Mesenchymal stem cell (in vitro differentiated cells and primary cell): ENCODE measurements at regions not wholly inside any gene's neighbourhood (a gene's known extent, or its start where the extent isn't known, plus 50 kb on each side); places are given as distances from the start of the nearest gene placed in this dataset.

Source experiments
- DNase-seq: peaks from one replicate; pipeline ENCODE4 v3.0.0-alpha.2; 2013
- H2AFZ ChIP-seq: one replicate; pipeline ENCODE4 v1.6.1; 2013; ENCODE audit warnings: low read depth, mild to moderate bottlenecking, control low read depth, inconsistent platforms, low read length, moderate library complexity
- H2AK5ac ChIP-seq: 2 replicates; pipeline ENCODE4 v1.6.1; 2013; ENCODE audit warnings: low read length, moderate library complexity, mild to moderate bottlenecking, inconsistent platforms; ENCODE audit not compliant: severe bottlenecking
- H2BK120ac ChIP-seq: one replicate; pipeline ENCODE4 v1.6.1; 2013; ENCODE audit warnings: low read depth, mild to moderate bottlenecking, inconsistent platforms, low read length, moderate library complexity
- H2BK12ac ChIP-seq, 2 experiments: one replicate each; pipeline ENCODE4 v1.6.1; 2013; ENCODE audit warnings: inconsistent platforms in 2 of 2, low read length in 2 of 2, mild to moderate bottlenecking in 2 of 2, moderate library complexity in 2 of 2, control low read depth in 1 of 2
- H2BK15ac ChIP-seq: one replicate; pipeline ENCODE4 v1.6.1; 2013; ENCODE audit warnings: mild to moderate bottlenecking, low read depth, inconsistent platforms; ENCODE audit not compliant: poor library complexity, severe bottlenecking
- H2BK5ac ChIP-seq: 2 replicates; pipeline ENCODE4 v1.6.1; 2013; ENCODE audit warnings: low read depth, mild to moderate bottlenecking, low read length, control low read depth, inconsistent platforms; ENCODE audit not compliant: poor library complexity, severe bottlenecking
- H3K14ac ChIP-seq, 2 experiments: one replicate each; pipeline ENCODE4 v1.6.1; 2013; ENCODE audit warnings: inconsistent platforms in 2 of 2, low read length in 2 of 2, control low read depth in 1 of 2, mild to moderate bottlenecking in 1 of 2, moderate library complexity in 1 of 2
- H3K18ac ChIP-seq, 2 experiments: one replicate each; pipeline ENCODE4 v1.6.1; 2013; ENCODE audit warnings: inconsistent platforms in 2 of 2, low read length in 2 of 2, control low read depth in 1 of 2, low read depth in 1 of 2, mild to moderate bottlenecking in 1 of 2
- H3K23ac ChIP-seq, 2 experiments: one replicate each; pipeline ENCODE4 v1.6.1; 2013; ENCODE audit warnings: inconsistent platforms in 2 of 2, low read length in 2 of 2, mild to moderate bottlenecking in 2 of 2, moderate library complexity in 2 of 2, control low read depth in 1 of 2
- H3K27ac ChIP-seq: 2 replicates; pipeline ENCODE4 v1.5.1; 2013; ENCODE audit warnings: mild to moderate bottlenecking, moderate library complexity, low read length, control low read depth, inconsistent platforms; ENCODE audit not compliant: poor library complexity, severe bottlenecking
- H3K27me3 ChIP-seq, 2 experiments: 2 replicates each; pipeline versions ENCODE4 v1.6.1 to v1.7.0; 2013; ENCODE audit warnings: low read length in 2 of 2, mild to moderate bottlenecking in 2 of 2, moderate library complexity in 2 of 2, control low read depth in 1 of 2, inconsistent platforms in 1 of 2; ENCODE audit not compliant: control insufficient read depth in 1 of 2, insufficient read depth in 1 of 2
- H3K36me3 ChIP-seq, 2 experiments: 2 replicates each; pipeline versions ENCODE4 v1.6.1 to v1.7.0; 2013; ENCODE audit warnings: low read length in 2 of 2, control low read depth in 1 of 2, inconsistent platforms in 1 of 2, low read depth in 1 of 2, mild to moderate bottlenecking in 1 of 2; ENCODE audit not compliant: insufficient read depth in 2 of 2, control insufficient read depth in 1 of 2
- H3K4ac ChIP-seq, 2 experiments: one replicate each; pipeline ENCODE4 v1.6.1; 2013; ENCODE audit warnings: inconsistent platforms in 2 of 2, low read length in 2 of 2, mild to moderate bottlenecking in 2 of 2, moderate library complexity in 2 of 2, control low read depth in 1 of 2, low read depth in 1 of 2
- H3K4me1 ChIP-seq: 2 replicates; pipeline ENCODE4 v1.6.1; 2013; ENCODE audit warnings: low read depth, low read length, control low read depth; ENCODE audit not compliant: control insufficient read depth, insufficient read depth
- H3K4me2 ChIP-seq: 2 replicates; pipeline ENCODE4 v1.6.1; 2013; ENCODE audit warnings: low read length, mild to moderate bottlenecking, inconsistent platforms; ENCODE audit not compliant: poor library complexity, severe bottlenecking
- H3K4me3 ChIP-seq, 2 experiments: 2 replicates each; pipeline versions ENCODE4 v1.5.1 to v1.7.0; 2013; ENCODE audit warnings: low read length in 2 of 2, mild to moderate bottlenecking in 2 of 2, control low read depth in 1 of 2, low read depth in 1 of 2; ENCODE audit not compliant: insufficient read depth in 1 of 2
- H3K79me1 ChIP-seq: replicated peaks from 2 replicates; pipeline ENCODE4 v1.6.1; 2013; ENCODE audit warnings: mild to moderate bottlenecking, control low read depth, low read length, inconsistent platforms; ENCODE audit not compliant: poor library complexity, severe bottlenecking
- H3K9ac ChIP-seq: 2 replicates; pipeline ENCODE4 v1.7.0; 2013; ENCODE audit warnings: mild to moderate bottlenecking, low read length, moderate library complexity
- H3K9me3 ChIP-seq: 2 replicates; pipeline ENCODE4 v1.7.0; 2013; ENCODE audit warnings: mild to moderate bottlenecking, low read length; ENCODE audit not compliant: control insufficient read depth
- H4K8ac ChIP-seq: one replicate; pipeline ENCODE4 v1.6.1; 2013; ENCODE audit warnings: inconsistent platforms, mild to moderate bottlenecking, low read length, moderate library complexity
- H4K91ac ChIP-seq: one replicate; pipeline ENCODE4 v1.6.1; 2013; ENCODE audit warnings: mild to moderate bottlenecking, low read length, inconsistent platforms
- WGBS: methylation state at CpG from one replicate; pipeline ENCODE4 v1.1.7; 2013; ENCODE audit warnings: mixed read lengths; 5-methylcytosine and 5-hydroxymethylcytosine counted together

DNA sequence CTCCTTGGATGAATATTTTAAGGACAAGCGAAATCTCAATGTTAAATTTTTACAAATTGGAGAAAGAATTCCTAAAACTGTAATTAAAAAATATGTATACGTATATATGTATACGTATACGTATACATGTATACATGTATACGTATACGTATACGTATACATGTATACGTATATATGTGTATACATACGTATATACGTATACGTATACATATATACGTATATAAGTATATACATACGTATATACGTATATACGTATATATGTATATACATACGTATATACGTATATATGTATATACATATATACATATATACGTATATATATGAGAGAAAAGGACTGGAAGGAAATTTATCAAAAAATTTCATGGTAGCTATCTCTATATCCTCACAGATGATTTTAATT, 110.2 kb upstream of the ACKR3 start:
- no peak for DNase-seq
- H3K27me3 ChIP-seq, result peaks cover 0 to 20% of the 10 kb centered on the region in 2 experiments
- no peaks in the 10 kb centered on the region for H3K79me1 ChIP-seq
- H3K27ac ChIP-seq, result no peak overlapping the region
- no peak overlapping the region for H3K9ac ChIP-seq
- H2BK12ac ChIP-seq, result no peak overlapping the region
- H3K36me3 ChIP-seq, result no peaks in the 10 kb centered on the region
- H2AK5ac ChIP-seq, result no peak overlapping the region
- WGBS, result no CpG with 5 or more reads among the region's 18 CpGs
- H2BK120ac ChIP-seq, result no peak overlapping the region
- no peak overlapping the region for H4K91ac ChIP-seq
- no peak overlapping the region for H3K18ac ChIP-seq
- no peak overlapping the region for H3K4me3 ChIP-seq
- H3K4me1 ChIP-seq, result no peaks in the 10 kb centered on the region
- no peaks in the 10 kb centered on the region for H3K9me3 ChIP-seq
- no peak overlapping the region for H4K8ac ChIP-seq
- no peak overlapping the region for H3K23ac ChIP-seq
- H3K14ac ChIP-seq, result no peak overlapping the region
- H3K4me2 ChIP-seq, result no peak overlapping the region
- no peak overlapping the region for H3K4ac ChIP-seq
- no peak overlapping the region for H2AFZ ChIP-seq
- H2BK5ac ChIP-seq, result no peak overlapping the region
- H2BK15ac ChIP-seq, result no peak overlapping the region

- Histone ChIP-seq H2AK5ac (no peak overlapping the region), H3K27me3 (peaks cover 0 to 4% of the 10 kb centered on the region in 2 experiments), H3K4me3 (no peak overlapping the region), H3K23ac (no peak overlapping the region), H2BK15ac (no peak overlapping the region), H3K4me2 (no peak overlapping the region), H2AFZ (no peak overlapping the region), H2BK120ac (no peak overlapping the region), H2BK5ac (no peak overlapping the region), H2BK12ac (no peak overlapping the region), H3K9ac (no peak overlapping the region), H3K4me1 (no peaks in the 10 kb centered on the region), H3K18ac (no peak overlapping the region), H3K9me3 (peaks cover 8% of the 10 kb centered on the region), H3K36me3 (no peaks in the 10 kb centered on the region), H3K14ac (no peak overlapping the region), H3K4ac (no peak overlapping the region), H3K79me1 (no peaks in the 10 kb centered on the region), H4K91ac (no peak overlapping the region), H3K27ac (no peak overlapping the region), H4K8ac (no peak overlapping the region)
- 71% methylated on average over 1 of the region's 1 CpG for WGBS
- DNase-seq, result no peak
Measured at GRCh38 chr2:236464140-236464539, 105.5 kb upstream of the ACKR3 start.

DNA sequence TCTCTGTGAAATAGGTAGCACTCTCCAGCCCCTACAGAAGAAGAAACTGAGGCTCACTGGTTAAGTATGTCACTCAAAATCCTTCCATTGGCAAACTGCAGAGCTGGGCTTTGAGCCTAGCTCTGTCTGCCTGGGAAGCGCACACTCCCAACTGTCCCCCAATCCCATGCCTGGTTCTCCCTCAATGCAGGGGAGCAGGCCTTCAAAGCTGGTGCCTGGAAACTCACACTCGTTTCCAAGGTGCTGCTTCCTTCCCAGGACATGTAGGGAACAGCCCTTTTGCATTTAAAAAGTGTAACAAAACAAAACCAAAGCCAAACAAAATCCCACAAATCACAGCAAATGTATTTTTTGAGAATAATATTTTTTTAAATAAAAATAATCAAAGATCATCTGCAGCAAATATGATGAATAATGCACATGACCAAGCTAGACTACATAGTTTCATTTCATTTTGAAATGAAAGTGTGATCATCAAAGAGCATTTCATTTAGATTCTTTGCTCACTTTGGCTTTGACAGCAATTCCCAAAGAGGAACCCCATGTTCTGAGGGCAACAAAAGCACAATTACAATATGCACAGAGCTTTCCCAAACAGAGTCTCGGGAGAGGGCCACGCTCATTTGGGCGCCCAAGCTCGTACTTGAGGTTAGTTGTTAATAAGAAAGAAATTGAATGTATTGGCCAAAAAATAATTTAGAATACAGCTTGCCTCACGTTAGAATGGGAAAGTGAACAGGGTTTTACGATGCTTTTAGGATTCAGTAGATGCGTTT, 96.7 kb upstream of the ACKR3 start:
- no peak overlapping the region for H3K4ac ChIP-seq
- no peak overlapping the region for H3K23ac ChIP-seq
- H3K27ac ChIP-seq, result no peak overlapping the region
- no peak overlapping the region for H2BK15ac ChIP-seq
- H2BK5ac ChIP-seq, result no peak overlapping the region
- no peak overlapping the region for H3K18ac ChIP-seq
- H3K27me3 ChIP-seq, result no peaks in the 10 kb centered on the region
- H3K14ac ChIP-seq, result no peak overlapping the region
- H3K36me3 ChIP-seq, result no peaks in the 10 kb centered on the region
- no peak overlapping the region for H4K8ac ChIP-seq
- no peak overlapping the region for H3K4me2 ChIP-seq
- H3K4me1 ChIP-seq, result no peaks in the 10 kb centered on the region
- H3K4me3 ChIP-seq, result no peak overlapping the region
- H2AFZ ChIP-seq, result no peak overlapping the region
- no peak overlapping the region for H2AK5ac ChIP-seq
- DNase-seq, result no peak
- H3K9ac ChIP-seq, result no peak overlapping the region
- no peak overlapping the region for H2BK120ac ChIP-seq
- 83% methylated on average over 8 of the region's 9 CpGs for WGBS
- no peaks in the 10 kb centered on the region for H3K79me1 ChIP-seq
- H4K91ac ChIP-seq, result no peak overlapping the region
- no peak overlapping the region for H2BK12ac ChIP-seq
- H3K9me3 ChIP-seq, result no peaks in the 10 kb centered on the region

GRCh38 chr2:236473691-236474090, 95.9 kb upstream of the ACKR3 start:
- H3K4ac ChIP-seq, result no peak overlapping the region
- no peak overlapping the region for H3K9ac ChIP-seq
- no peak overlapping the region for H2BK5ac ChIP-seq
- H3K27me3 ChIP-seq, result no peaks in the 10 kb centered on the region
- H3K36me3 ChIP-seq, result no peaks in the 10 kb centered on the region
- WGBS, result no CpG with 5 or more reads among the region's 1 CpG
- H2AK5ac ChIP-seq, result no peak overlapping the region
- no peak overlapping the region for H2BK120ac ChIP-seq
- H3K9me3 ChIP-seq, result no peaks in the 10 kb centered on the region
- no peak overlapping the region for H3K4me2 ChIP-seq
- no peak overlapping the region for H4K91ac ChIP-seq
- no peak for DNase-seq
- H3K23ac ChIP-seq, result no peak overlapping the region
- no peak overlapping the region for H2AFZ ChIP-seq
- no peak overlapping the region for H3K4me3 ChIP-seq
- no peak overlapping the region for H3K14ac ChIP-seq
- no peak overlapping the region for H2BK12ac ChIP-seq
- no peak overlapping the region for H2BK15ac ChIP-seq
- H3K27ac ChIP-seq, result no peak overlapping the region
- no peaks in the 10 kb centered on the region for H3K79me1 ChIP-seq
- H3K18ac ChIP-seq, result no peak overlapping the region
- H3K4me1 ChIP-seq, result no peaks in the 10 kb centered on the region
- no peak overlapping the region for H4K8ac ChIP-seq
